ENCODE measurements at regions not wholly inside any gene's neighbourhood (a gene's known extent, or its start where the extent isn't known, plus 50 kb on each side); places are given as distances from the start of the nearest gene placed in this dataset.

DNA sequence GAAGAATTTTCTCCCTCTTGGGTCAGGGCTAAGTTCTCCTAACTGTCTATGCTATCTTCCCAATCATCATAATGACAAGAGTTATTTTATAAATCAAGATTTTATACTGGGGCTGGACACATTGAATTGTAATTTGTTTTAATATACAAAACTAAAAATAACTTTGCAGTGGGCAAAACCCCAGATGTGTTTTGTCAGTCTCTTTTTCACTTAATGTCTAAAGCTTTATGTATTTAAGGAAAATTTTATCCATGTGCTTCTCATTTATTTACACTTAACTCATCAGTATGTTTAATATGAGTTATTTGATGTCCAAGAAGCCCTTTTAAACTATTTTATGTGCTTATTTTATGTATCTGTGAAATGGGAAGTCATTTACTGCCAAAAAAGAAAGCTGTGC, 362.8 kb upstream of the ADAMTSL1 start:
- no peak for DNase-seq (ENCODE audit: low read depth)
- TF ChIP-seq, protein P1, sequence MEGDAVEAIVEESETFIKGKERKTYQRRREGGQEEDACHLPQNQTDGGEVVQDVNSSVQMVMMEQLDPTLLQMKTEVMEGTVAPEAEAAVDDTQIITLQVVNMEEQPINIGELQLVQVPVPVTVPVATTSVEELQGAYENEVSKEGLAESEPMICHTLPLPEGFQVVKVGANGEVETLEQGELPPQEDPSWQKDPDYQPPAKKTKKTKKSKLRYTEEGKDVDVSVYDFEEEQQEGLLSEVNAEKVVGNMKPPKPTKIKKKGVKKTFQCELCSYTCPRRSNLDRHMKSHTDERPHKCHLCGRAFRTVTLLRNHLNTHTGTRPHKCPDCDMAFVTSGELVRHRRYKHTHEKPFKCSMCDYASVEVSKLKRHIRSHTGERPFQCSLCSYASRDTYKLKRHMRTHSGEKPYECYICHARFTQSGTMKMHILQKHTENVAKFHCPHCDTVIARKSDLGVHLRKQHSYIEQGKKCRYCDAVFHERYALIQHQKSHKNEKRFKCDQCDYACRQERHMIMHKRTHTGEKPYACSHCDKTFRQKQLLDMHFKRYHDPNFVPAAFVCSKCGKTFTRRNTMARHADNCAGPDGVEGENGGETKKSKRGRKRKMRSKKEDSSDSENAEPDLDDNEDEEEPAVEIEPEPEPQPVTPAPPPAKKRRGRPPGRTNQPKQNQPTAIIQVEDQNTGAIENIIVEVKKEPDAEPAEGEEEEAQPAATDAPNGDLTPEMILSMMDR (IDR thresholded peaks at IDR 0.05; ENCODE audit: control insufficient read depth, insufficient read depth, low read depth, low read length, missing control alignments), result no peak
- no peak overlapping the region for H3K4me3 ChIP-seq (ENCODE audit: control insufficient read depth, low read depth, low read length)

DNA sequence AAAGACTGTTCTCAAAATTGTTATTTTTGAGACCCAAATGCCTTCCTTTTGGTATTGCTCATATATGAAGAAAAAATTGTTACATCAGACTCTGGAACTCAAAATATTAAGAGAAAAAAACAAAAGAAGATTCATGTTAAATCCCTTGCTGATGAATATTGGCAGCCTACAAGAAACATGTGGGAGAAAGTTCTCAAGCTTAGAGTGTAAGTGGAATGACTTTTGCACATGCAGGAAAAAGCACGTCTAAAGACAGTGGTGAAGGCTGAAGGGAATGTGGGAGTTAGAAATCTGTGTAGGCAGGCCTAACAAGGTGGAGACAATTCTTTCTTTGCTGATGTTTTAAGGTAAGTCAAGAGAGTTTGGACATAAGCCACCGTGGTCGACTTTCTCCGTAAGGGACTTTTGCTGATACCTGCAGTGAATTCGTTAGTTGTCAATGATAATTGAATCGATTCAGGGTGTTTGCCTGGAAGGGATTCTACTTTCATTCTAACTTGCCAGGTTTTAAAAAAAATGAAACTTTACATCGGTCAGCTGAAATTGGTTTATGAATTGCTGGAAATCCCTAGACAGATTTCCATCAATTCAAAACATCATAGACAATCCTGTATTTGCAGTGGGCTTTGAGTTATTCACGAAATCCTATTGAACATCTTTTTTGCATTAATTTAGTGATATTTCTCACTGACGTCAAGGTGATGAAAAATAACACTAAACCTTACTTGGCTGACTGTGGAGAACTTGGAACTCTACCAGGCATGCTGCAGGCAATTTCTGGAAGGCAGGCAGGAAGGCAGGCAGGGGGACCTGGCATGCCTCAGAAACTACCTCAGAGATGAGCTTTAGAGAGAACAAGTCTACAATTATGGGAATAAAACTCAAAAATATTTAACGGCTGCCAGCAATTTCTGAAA, 359.1 kb upstream of the ADAMTSL1 start:
- H3K4me3 ChIP-seq (ENCODE audit: control insufficient read depth, low read depth, low read length), result no peak overlapping the region
- no peak for DNase-seq (ENCODE audit: low read depth)
- TF ChIP-seq, protein P1 (IDR thresholded peaks at IDR 0.05; ENCODE audit: control insufficient read depth, insufficient read depth, low read depth, low read length, missing control alignments), result no peak

DNA sequence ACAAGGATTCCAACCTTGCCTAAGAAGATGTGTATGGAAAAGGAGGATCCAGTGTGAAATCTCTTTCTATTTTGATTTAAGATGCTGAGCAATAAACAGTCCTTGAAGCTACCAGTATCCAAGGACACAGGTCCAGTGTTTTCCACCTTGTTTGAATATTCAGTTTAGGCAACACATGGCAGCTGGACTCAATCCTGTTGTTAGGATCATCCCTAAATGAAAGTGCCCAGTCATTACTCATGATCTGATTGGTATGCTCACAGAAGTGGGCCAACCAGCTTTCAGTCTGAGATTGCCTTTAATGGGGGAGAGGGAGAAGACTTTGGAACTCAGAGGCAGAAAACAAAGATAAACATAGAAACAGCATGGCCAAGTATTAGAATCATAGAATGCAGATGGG, 355.7 kb upstream of the ADAMTSL1 start:
- TF ChIP-seq, protein P1 (IDR thresholded peaks at IDR 0.05; ENCODE audit: control insufficient read depth, insufficient read depth, low read depth, low read length, missing control alignments), result no peak
- DNase-seq (ENCODE audit: low read depth), result no peak
- no peak overlapping the region for H3K4me3 ChIP-seq (ENCODE audit: control insufficient read depth, low read depth, low read length)

DNA sequence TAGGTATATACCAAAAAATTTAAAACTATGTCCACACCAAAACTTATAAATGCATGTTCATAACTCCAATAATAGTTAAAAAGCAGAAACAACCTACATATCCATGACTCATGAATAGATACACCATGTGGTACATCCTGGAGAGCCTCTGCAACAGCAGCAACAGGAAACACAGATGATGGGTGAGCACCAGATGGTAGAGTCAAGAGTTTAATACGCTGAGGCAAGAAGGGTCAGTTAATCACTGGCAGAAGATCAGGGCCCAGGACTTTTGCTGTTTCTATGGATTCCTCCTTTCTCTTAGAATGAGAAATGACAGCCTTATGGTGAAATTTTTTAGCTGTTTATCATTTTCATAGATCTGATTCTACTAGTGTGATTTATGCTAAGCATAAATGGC, 351.8 kb upstream of the ADAMTSL1 start:
- TF ChIP-seq, protein P1 (IDR thresholded peaks at IDR 0.05; ENCODE audit: control insufficient read depth, insufficient read depth, low read depth, low read length, missing control alignments), result no peak
- no peak overlapping the region for H3K4me3 ChIP-seq (ENCODE audit: control insufficient read depth, low read depth, low read length)
- no peak for DNase-seq (ENCODE audit: low read depth)

DNA sequence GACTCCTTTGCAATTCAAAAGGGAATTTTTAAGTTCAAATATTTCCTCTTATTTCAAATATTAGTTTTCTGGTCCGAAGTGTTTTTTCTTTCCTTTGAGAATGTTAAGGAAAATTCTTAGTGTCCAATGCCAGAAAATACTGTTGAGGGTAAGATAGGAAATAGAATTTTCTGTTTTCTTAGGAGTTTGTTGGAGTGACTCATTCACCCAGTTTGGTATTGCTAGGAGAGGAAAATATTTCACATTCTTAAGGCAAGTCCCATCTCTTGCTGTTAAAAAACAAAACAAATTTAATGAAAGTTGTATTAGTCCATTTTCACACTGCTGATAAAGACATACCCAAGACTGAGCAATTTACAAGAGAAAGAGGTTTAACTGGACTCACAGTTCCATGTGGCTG, 349.2 kb upstream of the ADAMTSL1 start:
- H3K4me3 ChIP-seq (ENCODE audit: control insufficient read depth, low read depth, low read length), result no peak overlapping the region
- DNase-seq (ENCODE audit: low read depth), result no peak
- TF ChIP-seq, protein P1 (IDR thresholded peaks at IDR 0.05; ENCODE audit: control insufficient read depth, insufficient read depth, low read depth, low read length, missing control alignments), result no peak

DNA sequence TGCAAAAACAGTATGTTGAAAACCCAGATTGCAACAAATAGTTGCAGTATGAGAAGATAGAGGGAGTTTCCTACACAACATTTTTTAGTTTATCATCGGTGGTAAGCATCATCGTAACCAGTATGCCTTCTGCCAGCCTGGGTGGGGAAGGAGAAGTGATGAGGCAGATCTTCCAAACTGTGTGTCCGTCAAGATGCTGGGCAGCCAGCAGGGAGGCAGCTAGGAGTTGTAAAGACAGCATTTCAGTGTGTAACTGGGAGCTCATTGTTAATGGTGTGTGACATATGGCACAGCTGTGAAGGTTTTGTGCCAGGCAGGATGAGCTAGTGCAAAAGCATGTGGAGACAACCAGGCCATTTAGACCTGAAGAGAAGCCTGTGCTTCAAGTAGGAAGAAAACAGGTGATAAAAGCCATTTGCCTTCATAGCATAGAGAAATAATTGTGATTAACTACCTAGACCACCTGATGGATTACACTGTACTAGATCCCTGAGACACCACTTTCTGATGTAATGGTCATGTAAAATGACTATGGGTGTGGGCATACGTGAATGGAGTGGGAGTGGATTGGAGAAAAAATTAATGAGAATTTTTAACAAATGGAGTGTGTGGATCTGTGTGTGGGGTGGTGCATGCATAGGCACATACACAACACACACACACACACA, 347.0 kb upstream of the ADAMTSL1 start:
- TF ChIP-seq, protein P1 (IDR thresholded peaks at IDR 0.05; ENCODE audit: control insufficient read depth, insufficient read depth, low read depth, low read length, missing control alignments), result no peak
- DNase-seq (ENCODE audit: low read depth), result no peak

More for the DNA sequence above, 347.0 kb upstream of the ADAMTSL1 start:
- H3K4me3 ChIP-seq (ENCODE audit: control insufficient read depth, low read depth, low read length), result no peak overlapping the region

All from AG09309 (cell line).